Activated CD8-positive, alpha-beta memory T cell treated with anti-CD3 and anti-CD28 coated beads for 24 hours (primary cell): ENCODE measurements at regions not wholly inside any gene's neighbourhood (a gene's known extent, or its start where the extent isn't known, plus 50 kb on each side); places are given as distances from the start of the nearest gene placed in this dataset.
"Not testable (repeated sequence)": the region's sequence is repeated elsewhere in the genome, so short reads cannot be mapped to it uniquely, and the experiment has no call there.

Experiments used
- DNase-seq: peaks from one replicate; pipeline ENCODE4 v3.0.0-alpha.2; 2020

DNA sequence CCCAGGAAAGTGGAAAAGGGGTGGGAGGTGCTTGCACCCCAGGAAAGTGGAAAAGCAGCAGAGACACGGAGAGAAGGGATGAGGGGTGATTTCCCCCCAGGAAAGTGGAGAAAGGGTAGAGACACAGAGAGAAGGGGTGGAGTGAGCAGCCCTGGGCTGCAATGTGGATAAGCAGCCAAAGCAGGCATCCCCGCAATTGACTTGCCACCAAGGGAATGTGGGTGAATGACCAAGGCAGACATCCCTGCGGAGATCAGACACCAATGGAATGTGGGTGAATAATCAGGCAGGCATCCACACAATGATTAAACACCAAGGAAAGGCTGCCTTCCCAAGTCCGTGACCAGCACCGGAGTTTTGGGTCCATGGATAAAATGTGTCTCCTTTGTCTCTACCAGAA is 68.5 kb upstream of the SLC4A7 start:
- not testable (repeated sequence) for DNase-seq

DNA sequence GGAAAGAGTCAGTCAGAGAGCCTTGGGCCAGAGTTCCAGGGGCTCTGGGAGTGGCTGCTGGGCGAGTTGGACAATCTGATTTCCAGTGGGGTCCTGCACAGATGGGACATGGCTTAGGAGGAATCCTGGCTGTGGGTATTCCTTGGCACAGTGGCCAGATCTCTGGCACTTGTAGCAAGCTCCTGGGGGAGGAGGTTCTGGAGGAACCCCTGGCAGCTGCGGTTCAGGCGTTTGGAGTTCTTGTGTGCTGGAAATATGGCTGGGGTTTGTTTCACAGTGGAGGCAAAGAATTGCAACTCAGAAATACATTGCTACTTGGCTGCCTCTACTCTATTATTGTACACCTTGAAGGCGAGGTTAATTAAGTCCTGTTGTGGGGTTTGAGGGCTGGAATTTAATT is 67.2 kb upstream of the SLC4A7 start:
- not testable (repeated sequence) for DNase-seq

DNA sequence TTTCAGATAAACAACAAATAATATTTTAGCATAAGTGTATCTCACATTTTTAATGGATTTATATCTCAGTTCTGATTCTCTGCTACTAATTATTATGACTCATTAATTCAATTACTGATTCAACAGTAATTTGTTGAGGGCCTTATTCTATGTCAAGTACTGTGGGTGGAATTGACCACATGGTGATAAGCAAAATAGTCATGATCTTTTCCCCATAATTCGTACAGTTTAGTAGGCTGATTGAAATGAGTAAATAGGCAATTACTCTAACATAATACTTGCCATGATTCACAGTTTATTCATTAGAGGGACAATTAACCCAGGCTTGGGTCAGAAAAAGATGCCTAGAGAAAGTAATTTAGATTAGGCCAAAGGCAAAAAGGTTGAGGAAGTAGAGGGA is 60.9 kb upstream of the SLC4A7 start:
- no peak for DNase-seq

DNA sequence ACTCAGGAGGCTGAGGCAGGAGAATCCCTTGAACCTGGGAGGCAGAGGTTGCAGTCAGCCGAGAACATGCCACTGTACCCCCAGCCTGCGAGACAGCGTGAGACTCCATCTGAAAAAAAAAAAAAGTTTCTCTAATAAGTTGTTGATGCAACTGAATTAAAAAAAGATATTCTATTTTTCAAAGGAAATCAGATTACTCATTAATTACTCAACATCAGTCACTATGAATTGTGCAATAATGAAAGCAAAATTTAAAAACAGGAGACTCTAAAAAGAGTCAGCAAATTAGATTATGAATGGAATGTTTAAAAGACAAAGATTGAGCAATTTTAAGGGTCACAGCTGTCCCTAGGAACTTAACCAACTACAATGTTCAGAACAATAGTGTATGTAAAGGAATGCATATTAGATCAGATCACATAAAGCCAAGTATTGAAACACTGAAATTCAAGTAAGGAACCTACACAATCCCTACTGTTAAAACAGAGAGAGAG is 60.2 kb upstream of the SLC4A7 start:
- no peak for DNase-seq

DNA sequence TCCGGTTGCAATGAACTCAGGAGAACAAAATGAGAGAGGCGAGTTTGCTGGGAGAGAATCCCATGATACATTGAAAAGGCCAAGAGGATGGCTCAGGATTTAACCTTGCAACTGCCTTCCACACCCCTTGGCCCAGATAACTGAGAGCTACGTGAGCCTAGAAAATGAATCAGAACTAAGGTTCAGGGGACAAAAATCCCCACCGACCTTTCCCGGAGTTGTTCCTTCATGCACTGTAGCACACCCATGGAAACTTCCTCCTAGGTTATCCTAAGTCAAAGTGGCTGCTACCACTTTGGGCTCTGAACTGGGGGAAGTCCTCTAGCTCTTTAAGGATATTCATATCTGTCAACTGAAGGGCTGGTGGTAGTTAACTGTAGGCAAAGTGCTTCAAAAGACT is 58.3 kb upstream of the SLC4A7 start:
- DNase-seq = no peak

- no peak for DNase-seq
Observed at GRCh38 chr3:27540231-27540630, 56.0 kb upstream of the SLC4A7 start.

GRCh38 chr3:27536491-27536890 is 52.3 kb upstream of the SLC4A7 start:
- DNase-seq = no peak

DNA sequence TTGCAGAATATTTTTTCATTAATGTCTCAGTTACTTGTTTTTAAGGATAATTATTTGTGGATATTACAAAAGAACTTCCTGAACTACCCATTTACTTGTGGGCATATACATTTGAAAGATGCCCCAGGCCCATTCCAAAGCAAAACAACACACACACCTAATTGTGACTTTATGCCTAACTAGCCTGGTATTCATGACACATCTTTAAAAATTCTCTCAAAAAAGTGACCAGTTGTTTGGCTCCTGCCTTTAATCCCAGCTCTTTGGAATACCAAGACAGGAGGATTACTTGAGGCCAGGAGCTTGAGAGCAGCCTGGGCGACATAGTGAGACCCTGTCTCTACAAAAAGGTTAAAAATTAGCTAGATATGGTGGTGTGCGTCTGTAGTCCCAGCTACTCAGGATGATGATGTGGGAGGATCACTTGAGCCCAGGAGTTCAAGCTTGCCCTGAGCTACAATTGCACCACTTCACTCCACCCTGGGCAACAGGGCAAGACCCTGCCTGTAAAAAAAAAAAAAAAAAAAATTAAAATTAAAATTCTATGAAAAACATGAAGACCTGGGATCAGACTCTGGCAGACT is 51.7 kb upstream of the SLC4A7 start:
- no peak for DNase-seq

GRCh38 chr3:27533718-27534573 is 49.8 kb upstream of the SLC4A7 start:
- no peak for DNase-seq
